ENCODE measurements at regions not wholly inside any gene's neighbourhood (a gene's known extent, or its start where the extent isn't known, plus 50 kb on each side); places are given as distances from the start of the nearest gene placed in this dataset.

DNA sequence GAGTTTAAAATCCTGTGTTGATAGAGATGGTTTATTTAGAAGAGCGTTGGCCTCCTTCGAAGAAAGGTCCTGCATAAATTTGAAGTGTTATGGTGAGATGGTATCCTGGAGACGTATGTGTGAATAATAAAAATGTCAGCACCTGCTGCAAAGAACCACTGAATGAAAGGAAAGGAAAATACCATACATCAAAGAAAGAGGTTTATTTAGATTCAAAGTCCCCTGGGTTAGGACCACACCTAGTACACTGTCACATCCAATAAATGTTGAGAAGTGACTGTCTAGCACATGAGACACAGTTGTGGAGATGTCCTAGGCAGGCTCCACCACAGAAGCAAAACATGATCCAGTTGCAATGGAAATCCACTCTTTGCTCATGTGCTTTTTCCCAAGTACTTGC, 214.7 kb downstream of the PAX1 start:
- TF ChIP-seq CTCF (IDR thresholded peaks at IDR 0.05), result no peak

- TF ChIP-seq CTCF (IDR thresholded peaks at IDR 0.05), result no peak
Measured at GRCh38 chr20:21918398-21918797, 212.9 kb downstream of the PAX1 start.

- TF ChIP-seq CTCF (IDR thresholded peaks at IDR 0.05), result no peak
Measured at GRCh38 chr20:21902391-21902790, 196.9 kb downstream of the PAX1 start.

DNA sequence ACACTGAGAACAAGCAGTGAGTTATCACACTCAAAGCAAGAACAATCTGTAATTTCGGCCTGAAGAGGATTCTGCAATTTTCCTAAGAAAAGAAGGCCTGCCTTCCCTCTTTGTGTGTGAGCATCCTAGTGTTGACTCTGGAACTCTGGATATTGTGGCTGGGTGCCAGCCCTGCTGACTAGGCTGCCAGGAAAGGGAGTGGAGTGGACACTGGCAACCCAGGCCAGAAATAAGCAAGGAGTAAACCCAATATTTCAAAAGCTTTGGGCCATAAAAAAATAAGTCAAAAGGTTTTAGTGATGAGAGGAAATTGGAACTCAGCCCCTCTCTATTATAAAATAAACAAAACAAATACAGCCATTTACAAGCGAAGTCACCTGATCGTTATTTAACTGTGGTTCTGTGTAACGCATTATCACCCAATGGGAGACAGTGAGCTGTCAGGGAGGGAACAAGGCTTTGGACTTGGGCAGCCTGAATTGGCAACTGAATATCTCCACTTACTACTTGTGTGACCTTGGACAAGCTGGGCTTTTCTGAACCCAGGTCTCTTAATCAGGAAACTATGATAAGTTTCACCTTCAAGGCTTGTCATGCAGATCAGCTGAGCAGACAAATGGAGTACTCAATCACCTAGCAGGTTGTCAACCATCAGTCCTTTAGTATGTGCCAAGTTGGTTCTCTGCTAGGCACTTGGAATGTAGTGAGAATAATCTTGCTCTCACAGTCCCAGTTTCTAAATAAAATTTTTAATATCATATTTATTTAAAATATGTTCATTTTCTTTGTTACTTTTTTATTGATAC, 196.2 kb downstream of the PAX1 start:
- TF ChIP-seq CTCF (IDR thresholded peaks at IDR 0.05), result no peak

DNA sequence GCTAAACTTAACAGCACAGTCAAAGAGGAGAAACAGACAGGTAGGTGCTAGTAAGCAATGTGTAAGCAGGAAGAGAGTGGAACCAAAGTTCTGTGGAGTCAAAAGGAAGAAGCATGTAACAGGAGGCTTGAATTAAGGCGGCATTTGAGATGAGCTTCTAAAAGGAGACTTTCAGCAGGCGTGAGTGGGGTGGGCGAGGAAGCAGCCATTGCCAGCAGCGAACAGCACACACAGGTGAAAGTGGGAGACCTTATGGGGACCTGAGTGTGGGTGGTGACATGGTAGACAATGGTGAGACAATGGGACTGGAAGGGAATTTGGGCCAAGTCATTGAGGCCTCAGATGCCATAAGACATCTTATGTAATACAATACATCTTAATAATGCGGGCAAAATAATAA, 195.0 kb downstream of the PAX1 start:
- TF ChIP-seq CTCF (IDR thresholded peaks at IDR 0.05), result no peak

- TF ChIP-seq CTCF (IDR thresholded peaks at IDR 0.05), result no peak
Measured at GRCh38 chr20:21874921-21875320, 169.5 kb downstream of the PAX1 start.

DNA sequence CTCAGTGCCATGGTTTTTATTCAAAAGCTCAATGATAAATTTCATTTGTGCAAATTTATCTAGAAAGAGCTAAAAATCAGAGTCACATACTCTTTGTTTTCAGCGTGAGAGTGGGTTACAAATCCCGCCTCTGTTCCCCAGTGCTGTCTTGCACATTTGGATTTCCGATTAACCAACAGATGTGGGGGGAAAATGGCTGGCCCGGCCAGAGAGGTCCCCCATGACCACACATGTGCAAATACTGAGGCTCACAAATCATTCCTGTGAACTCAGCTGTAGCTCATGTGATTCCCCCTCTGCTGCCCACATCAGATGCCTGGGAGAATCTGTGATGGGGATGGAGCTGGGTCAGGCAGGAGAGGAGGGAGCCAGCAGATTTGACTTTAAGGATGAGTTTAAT, 168.7 kb downstream of the PAX1 start:
- TF ChIP-seq CTCF (IDR thresholded peaks at IDR 0.05), result no peak

- TF ChIP-seq CTCF (IDR thresholded peaks at IDR 0.05), result no peak
Measured at GRCh38 chr20:21873291-21873690, 167.8 kb downstream of the PAX1 start.
